ENCODE measurements at regions not wholly inside any gene's neighbourhood (a gene's known extent, or its start where the extent isn't known, plus 50 kb on each side); places are given as distances from the start of the nearest gene placed in this dataset.
"Not testable (repeated sequence)": the region's sequence is repeated elsewhere in the genome, so short reads cannot be mapped to it uniquely, and the experiment has no call there.

DNA sequence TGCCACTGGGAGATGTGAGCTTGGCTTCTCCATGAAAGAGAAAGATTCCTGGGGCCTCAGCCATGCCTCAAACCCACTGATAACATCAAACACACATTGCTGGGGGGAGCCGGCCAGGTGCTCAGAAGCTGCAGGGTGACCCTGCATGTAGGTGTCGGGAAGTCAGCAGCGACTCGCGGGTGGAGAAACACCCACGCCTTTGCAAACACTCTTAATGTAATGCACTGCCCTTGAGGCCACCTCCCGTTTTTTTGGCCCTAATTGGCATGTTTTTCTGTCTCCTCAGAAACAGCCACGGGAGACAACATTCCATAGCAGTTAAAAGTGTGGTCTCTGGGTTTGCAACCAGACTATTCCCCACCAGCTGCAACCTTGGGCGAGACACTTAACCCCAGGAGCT lies 119.7 kb downstream of the NPIPA8 start:
- TF ChIP-seq, protein P1, sequence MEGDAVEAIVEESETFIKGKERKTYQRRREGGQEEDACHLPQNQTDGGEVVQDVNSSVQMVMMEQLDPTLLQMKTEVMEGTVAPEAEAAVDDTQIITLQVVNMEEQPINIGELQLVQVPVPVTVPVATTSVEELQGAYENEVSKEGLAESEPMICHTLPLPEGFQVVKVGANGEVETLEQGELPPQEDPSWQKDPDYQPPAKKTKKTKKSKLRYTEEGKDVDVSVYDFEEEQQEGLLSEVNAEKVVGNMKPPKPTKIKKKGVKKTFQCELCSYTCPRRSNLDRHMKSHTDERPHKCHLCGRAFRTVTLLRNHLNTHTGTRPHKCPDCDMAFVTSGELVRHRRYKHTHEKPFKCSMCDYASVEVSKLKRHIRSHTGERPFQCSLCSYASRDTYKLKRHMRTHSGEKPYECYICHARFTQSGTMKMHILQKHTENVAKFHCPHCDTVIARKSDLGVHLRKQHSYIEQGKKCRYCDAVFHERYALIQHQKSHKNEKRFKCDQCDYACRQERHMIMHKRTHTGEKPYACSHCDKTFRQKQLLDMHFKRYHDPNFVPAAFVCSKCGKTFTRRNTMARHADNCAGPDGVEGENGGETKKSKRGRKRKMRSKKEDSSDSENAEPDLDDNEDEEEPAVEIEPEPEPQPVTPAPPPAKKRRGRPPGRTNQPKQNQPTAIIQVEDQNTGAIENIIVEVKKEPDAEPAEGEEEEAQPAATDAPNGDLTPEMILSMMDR (conservative IDR thresholded peaks at IDR 0.05; ENCODE audit: low read length): not testable (repeated sequence)
- TF ChIP-seq EZH2phosphoT487 (IDR thresholded peaks at IDR 0.05; ENCODE audit: borderline replicate concordance, low read depth, low read length): not testable (repeated sequence)
